DND-41 (cell line): ENCODE measurements at regions not wholly inside any gene's neighbourhood (a gene's known extent, or its start where the extent isn't known, plus 50 kb on each side); places are given as distances from the start of the nearest gene placed in this dataset.

ENCODE experiments used
- ATAC-seq: fragments of 200-7000 bp; cut with Tn5 transposase; 3 replicates; pipeline ENCODE4 v1.9.1; 2021; ENCODE audit warnings: low read depth; ENCODE audit not compliant: insufficient read depth
- DNase-seq: peaks from one replicate; pipeline ENCODE4 v3.0.0-alpha.2; 2020
- H2AFZ ChIP-seq: 2 replicates; pipeline ENCODE4 v1.6.0; 2012; ENCODE audit warnings: low read depth, low read length
- H3K27ac ChIP-seq: 2 replicates; pipeline ENCODE4 v1.5.1; 2012; ENCODE audit warnings: low read length, inconsistent platforms
- H3K27me3 ChIP-seq: fragments of 200-600 bp; sonication (generic); 2 replicates; pipeline ENCODE4 v1.6.0; 2012; ENCODE audit warnings: low read length, mild to moderate bottlenecking, inconsistent platforms; ENCODE audit not compliant: insufficient read depth, poor library complexity
- H3K36me3 ChIP-seq: 2 replicates; pipeline ENCODE4 v1.5.1; 2012; ENCODE audit warnings: low read length, inconsistent platforms; ENCODE audit not compliant: insufficient read depth
- H3K4me1 ChIP-seq: 2 replicates; pipeline ENCODE4 v1.5.1; 2012; ENCODE audit warnings: mild to moderate bottlenecking, low read length; ENCODE audit not compliant: insufficient read depth
- H3K4me2 ChIP-seq: 2 replicates; pipeline ENCODE4 v1.6.0; 2012; ENCODE audit warnings: mild to moderate bottlenecking, moderate library complexity, low read length, inconsistent platforms; ENCODE audit not compliant: insufficient read depth
- H3K4me3 ChIP-seq, 2 experiments: fragments of 200-600 bp in 1 of 2; shearing (Covaris generic) in 1 of 2; 2 replicates each; pipeline ENCODE4 v1.5.1; 2012 to 2016; ENCODE audit warnings: inconsistent platforms in 2 of 2, low read length in 2 of 2, mild to moderate bottlenecking in 2 of 2, low read depth in 1 of 2, moderate library complexity in 1 of 2
- H3K79me2 ChIP-seq: 2 replicates; pipeline ENCODE4 v1.6.0; 2012; ENCODE audit warnings: low read length, inconsistent platforms; ENCODE audit not compliant: insufficient read depth
- H3K9ac ChIP-seq: 2 replicates; pipeline ENCODE4 v1.6.0; 2012; ENCODE audit warnings: low read depth, mild to moderate bottlenecking, inconsistent platforms, low read length, moderate library complexity
- H3K9me3 ChIP-seq: 2 replicates; pipeline ENCODE4 v1.5.1; 2012; ENCODE audit warnings: low read length, moderate library complexity, mild to moderate bottlenecking, inconsistent platforms; ENCODE audit not compliant: insufficient read depth, severe bottlenecking
- H4K20me1 ChIP-seq: 2 replicates; pipeline ENCODE4 v1.6.0; 2012; ENCODE audit warnings: low read length; ENCODE audit not compliant: insufficient read depth
- EZH2 ChIP-seq: IDR thresholded peaks from 3 replicates; pipeline ENCODE4 v1.6.1; 2012; ENCODE audit warnings: borderline replicate concordance, low read depth, mild to moderate bottlenecking, moderate library complexity, low read length, inconsistent platforms; ENCODE audit not compliant: severe bottlenecking
- TF ChIP-seq, protein P1 (sequence below): IDR thresholded peaks from 2 replicates; pipeline ENCODE4 v1.5.1; 2012; ENCODE audit warnings: borderline replicate concordance, low read length, moderate library complexity, mild to moderate bottlenecking; ENCODE audit not compliant: poor library complexity, severe bottlenecking; ENCODE audit errors: extremely low read depth

DNA sequence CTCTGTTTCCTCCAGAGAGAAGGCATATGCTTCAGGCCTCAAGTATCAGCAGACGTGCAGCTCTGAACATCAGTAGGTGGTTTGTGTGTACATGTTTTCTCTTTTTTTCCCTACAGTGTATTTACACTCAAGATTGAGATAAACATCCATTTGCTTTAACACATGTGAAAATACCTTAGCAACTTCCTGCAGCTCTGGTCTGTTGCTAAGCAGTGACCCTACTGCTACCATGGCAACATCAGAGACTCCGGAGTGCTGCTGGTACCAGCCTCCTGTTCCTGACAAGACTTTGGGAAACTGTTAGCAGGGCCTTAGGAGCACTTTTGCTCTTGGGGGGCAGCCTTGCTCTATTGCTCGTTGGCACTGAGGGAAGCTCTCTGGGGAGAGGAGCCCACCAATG is 221.2 kb upstream of the PLET1 start:
- ATAC-seq = no peak

DNA sequence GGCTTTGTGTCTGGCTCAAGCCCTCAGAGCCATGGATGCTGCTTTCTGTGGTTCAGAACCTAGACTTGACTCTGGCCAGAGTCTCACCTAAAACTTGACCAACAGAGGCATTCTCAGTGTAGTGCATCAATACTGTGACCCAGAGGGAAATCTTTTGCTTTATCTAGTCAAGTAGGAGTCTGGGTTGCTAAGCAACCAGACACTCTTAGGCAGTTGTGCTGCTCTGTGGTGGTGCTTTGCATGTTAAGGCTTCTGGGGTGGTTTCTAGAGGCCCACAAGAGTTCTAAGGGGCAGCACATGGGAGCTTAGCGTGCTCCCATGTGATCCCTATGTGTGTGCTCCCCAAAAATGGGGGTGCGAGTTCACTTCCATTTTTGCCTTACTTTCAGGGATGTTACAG is 224.6 kb upstream of the PLET1 start:
- ATAC-seq (peak; percentile 49; the same call in 2 of the 3 replicates), DNase-seq (no peak)
- H3K36me3 ChIP-seq = no peaks in the 10 kb centered on the region

More for the DNA sequence above, 221.2 kb upstream of the PLET1 start:
- H3K36me3 ChIP-seq = no peaks in the 10 kb centered on the region
- H3K4me3 ChIP-seq = no peak overlapping the region
- TF ChIP-seq, protein P1, sequence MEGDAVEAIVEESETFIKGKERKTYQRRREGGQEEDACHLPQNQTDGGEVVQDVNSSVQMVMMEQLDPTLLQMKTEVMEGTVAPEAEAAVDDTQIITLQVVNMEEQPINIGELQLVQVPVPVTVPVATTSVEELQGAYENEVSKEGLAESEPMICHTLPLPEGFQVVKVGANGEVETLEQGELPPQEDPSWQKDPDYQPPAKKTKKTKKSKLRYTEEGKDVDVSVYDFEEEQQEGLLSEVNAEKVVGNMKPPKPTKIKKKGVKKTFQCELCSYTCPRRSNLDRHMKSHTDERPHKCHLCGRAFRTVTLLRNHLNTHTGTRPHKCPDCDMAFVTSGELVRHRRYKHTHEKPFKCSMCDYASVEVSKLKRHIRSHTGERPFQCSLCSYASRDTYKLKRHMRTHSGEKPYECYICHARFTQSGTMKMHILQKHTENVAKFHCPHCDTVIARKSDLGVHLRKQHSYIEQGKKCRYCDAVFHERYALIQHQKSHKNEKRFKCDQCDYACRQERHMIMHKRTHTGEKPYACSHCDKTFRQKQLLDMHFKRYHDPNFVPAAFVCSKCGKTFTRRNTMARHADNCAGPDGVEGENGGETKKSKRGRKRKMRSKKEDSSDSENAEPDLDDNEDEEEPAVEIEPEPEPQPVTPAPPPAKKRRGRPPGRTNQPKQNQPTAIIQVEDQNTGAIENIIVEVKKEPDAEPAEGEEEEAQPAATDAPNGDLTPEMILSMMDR = no peak
- TF ChIP-seq EZH2 = no peak
- no peak overlapping the region for H3K9ac ChIP-seq
- DNase-seq = no peak
- no peaks in the 10 kb centered on the region for H3K9me3 ChIP-seq
- H3K4me1 ChIP-seq = no peaks in the 10 kb centered on the region
- no peaks in the 10 kb centered on the region for H3K27me3 ChIP-seq
- no peak overlapping the region for H2AFZ ChIP-seq
- H3K27ac ChIP-seq = no peak overlapping the region
- no peak overlapping the region for H3K4me2 ChIP-seq
- no peaks in the 10 kb centered on the region for H4K20me1 ChIP-seq
- H3K79me2 ChIP-seq = no peaks in the 10 kb centered on the region

GRCh38 chr11:112497826-112498225 is 237.2 kb upstream of the PLET1 start:
- H3K9ac ChIP-seq = no peak overlapping the region
- no peaks in the 10 kb centered on the region for H4K20me1 ChIP-seq
- H3K36me3 ChIP-seq = no peaks in the 10 kb centered on the region
- no peaks in the 10 kb centered on the region for H3K27me3 ChIP-seq
- no peak overlapping the region for H3K4me3 ChIP-seq
- H3K4me1 ChIP-seq = no peaks in the 10 kb centered on the region
- H3K4me2 ChIP-seq = no peak overlapping the region
- H2AFZ ChIP-seq = no peak overlapping the region
- no peaks in the 10 kb centered on the region for H3K9me3 ChIP-seq
- DNase-seq (no peak), ATAC-seq (no peak)
- no peaks in the 10 kb centered on the region for H3K79me2 ChIP-seq
- TF ChIP-seq, protein P1 = no peak
- no peak for TF ChIP-seq EZH2
- no peak overlapping the region for H3K27ac ChIP-seq

More for the DNA sequence above, 224.6 kb upstream of the PLET1 start:
- Histone ChIP-seq H2AFZ (no peak overlapping the region), H3K27ac (no peak overlapping the region), H3K4me1 (no peaks in the 10 kb centered on the region), H3K4me2 (no peak overlapping the region), H3K4me3 (no peak overlapping the region), H3K27me3 (no peaks in the 10 kb centered on the region), H3K79me2 (no peaks in the 10 kb centered on the region), H4K20me1 (no peaks in the 10 kb centered on the region), H3K9ac (no peak overlapping the region), H3K9me3 (no peaks in the 10 kb centered on the region)
- TF ChIP-seq, protein P1 = no peak

GRCh38 chr11:112498701-112499100 is 238.0 kb upstream of the PLET1 start:
- H3K79me2 ChIP-seq = no peaks in the 10 kb centered on the region
- H3K36me3 ChIP-seq = no peaks in the 10 kb centered on the region
- H3K4me1 ChIP-seq = no peaks in the 10 kb centered on the region
- TF ChIP-seq, protein P1 = no peak
- no peak for TF ChIP-seq EZH2
- H2AFZ ChIP-seq = no peak overlapping the region
- no peaks in the 10 kb centered on the region for H4K20me1 ChIP-seq
- H3K9ac ChIP-seq = no peak overlapping the region
- H3K4me3 ChIP-seq = no peak overlapping the region
- H3K4me2 ChIP-seq = no peak overlapping the region
- DNase-seq = no peak
- ATAC-seq = no peak
- H3K27me3 ChIP-seq = no peaks in the 10 kb centered on the region
- H3K9me3 ChIP-seq = no peaks in the 10 kb centered on the region
- no peak overlapping the region for H3K27ac ChIP-seq
